Neural cell (in vitro differentiated cells): ENCODE measurements at regions not wholly inside any gene's neighbourhood (a gene's known extent, or its start where the extent isn't known, plus 50 kb on each side); places are given as distances from the start of the nearest gene placed in this dataset.

Source experiments
- H2AFZ ChIP-seq: fragments of 200-600, 300-800 bp; sonication (generic), shearing (Covaris generic); 2 replicates; pipeline ENCODE4 v1.6.0; 2014; ENCODE audit warnings: low read depth, mild to moderate bottlenecking, antibody characterized with exemption, low read length, moderate library complexity
- H3F3A ChIP-seq: fragments of 200-600 bp; shearing (Covaris generic); 2 replicates; pipeline ENCODE4 v1.6.1; 2016; ENCODE audit warnings: mild to moderate bottlenecking, moderate library complexity, mixed read lengths, antibody characterized with exemption, low read length; ENCODE audit not compliant: insufficient read depth, poor library complexity, severe bottlenecking
- H3K27ac ChIP-seq: fragments of 200-600, 300-800 bp; sonication (generic), shearing (Covaris generic); 2 replicates; pipeline ENCODE4 v1.5.1; 2014; ENCODE audit warnings: mild to moderate bottlenecking, low read length, moderate library complexity
- H3K27me3 ChIP-seq: fragments of 300-800, 200-600 bp; sonication (generic), shearing (Covaris generic); 2 replicates; pipeline ENCODE4 v1.6.0; 2014; ENCODE audit warnings: mild to moderate bottlenecking, low read depth, low read length, moderate library complexity; ENCODE audit not compliant: insufficient read depth
- H3K36me3 ChIP-seq: fragments of 300-800, 200-600 bp; sonication (generic), shearing (Covaris generic); 2 replicates; pipeline ENCODE4 v1.5.1; 2014; ENCODE audit warnings: mild to moderate bottlenecking, antibody characterized with exemption, low read length, moderate library complexity; ENCODE audit not compliant: insufficient read depth
- H3K4me2 ChIP-seq: fragments of 300-800, 200-600 bp; sonication (generic), shearing (Covaris generic); 2 replicates; pipeline ENCODE4 v1.6.0; 2014; ENCODE audit warnings: mild to moderate bottlenecking, low read length
- H3K4me3 ChIP-seq: fragments of 300-800, 200-600 bp; sonication (generic), shearing (Covaris generic); 2 replicates; pipeline ENCODE4 v1.5.1; 2014; ENCODE audit warnings: mild to moderate bottlenecking, low read length, moderate library complexity
- H3K79me2 ChIP-seq: fragments of 200-600 bp; shearing (Covaris generic); replicated peaks from 2 replicates; pipeline ENCODE4 v1.6.0; 2014; ENCODE audit warnings: mild to moderate bottlenecking, low read length, moderate library complexity; ENCODE audit not compliant: insufficient read depth
- H3K9ac ChIP-seq: fragments of 300-800, 200-600 bp; sonication (generic), shearing (Covaris generic); 2 replicates; pipeline ENCODE4 v1.6.1; 2016; ENCODE audit warnings: mild to moderate bottlenecking, low read length, mixed read lengths
- H3K9me2 ChIP-seq: fragments of 200-600 bp; shearing (Covaris generic); 2 replicates; pipeline ENCODE4 v1.6.1; 2016; ENCODE audit warnings: mild to moderate bottlenecking, low read length, mixed read lengths; ENCODE audit not compliant: insufficient read depth
- H3K9me3 ChIP-seq: fragments of 200-600, 300-800 bp; sonication (generic), shearing (Covaris generic); 2 replicates; pipeline ENCODE4 v1.6.1; 2016; ENCODE audit warnings: mild to moderate bottlenecking, mixed run types, low read length, moderate library complexity, mixed read lengths
- H4K20me1 ChIP-seq: fragments of 200-600 bp; shearing (Covaris generic); 2 replicates; pipeline ENCODE4 v1.6.1; 2016; ENCODE audit warnings: mild to moderate bottlenecking, mixed run types; ENCODE audit not compliant: insufficient read depth
- EP300 ChIP-seq: fragments of 450-650 bp; conservative IDR thresholded peaks from 2 replicates; pipeline ENCODE4 v1.6.1; 2014; ENCODE audit warnings: antibody characterized with exemption, mild to moderate bottlenecking, moderate library complexity; ENCODE audit not compliant: poor library complexity, severe bottlenecking
- EZH2 ChIP-seq: fragments of 200-600, 300-800 bp; shearing (Covaris generic), sonication (generic); IDR thresholded peaks from 2 replicates; pipeline ENCODE4 v1.6.1; 2014; ENCODE audit warnings: antibody characterized with exemption, low read length, borderline replicate concordance, mild to moderate bottlenecking; ENCODE audit not compliant: insufficient read depth, poor library complexity, severe bottlenecking
- MXI1 ChIP-seq: fragments of 450-650 bp; conservative IDR thresholded peaks from 2 replicates; pipeline ENCODE4 v1.6.1; 2014; ENCODE audit warnings: antibody characterized with exemption, mild to moderate bottlenecking; ENCODE audit not compliant: poor library complexity, severe bottlenecking
- POLR2AphosphoS5 ChIP-seq: IDR thresholded peaks from 2 replicates; pipeline ENCODE4 v1.6.1; 2012
- RAD21 ChIP-seq: fragments of 450-650 bp; conservative IDR thresholded peaks from 2 replicates; pipeline ENCODE4 v1.6.1; 2014; ENCODE audit warnings: antibody characterized with exemption, mild to moderate bottlenecking, moderate library complexity
- SMC3 ChIP-seq: fragments of 450-650 bp; conservative IDR thresholded peaks from 2 replicates; pipeline ENCODE4 v1.6.1; 2014; ENCODE audit warnings: antibody characterized with exemption, mild to moderate bottlenecking, moderate library complexity; ENCODE audit not compliant: poor library complexity
- TAF1 ChIP-seq: IDR thresholded peaks from 2 replicates; pipeline ENCODE4 v1.6.1; 2012; ENCODE audit warnings: low read depth
- TF ChIP-seq, protein P1 (sequence below): IDR thresholded peaks from 2 replicates; pipeline ENCODE4 v1.6.1; 2012; ENCODE audit warnings: borderline replicate concordance
- TF ChIP-seq, protein P2 (sequence below): fragments of 450-650 bp; IDR thresholded peaks from 2 replicates; pipeline ENCODE4 v1.5.1; 2014; ENCODE audit warnings: antibody characterized with exemption, mild to moderate bottlenecking, moderate library complexity; ENCODE audit not compliant: poor library complexity, severe bottlenecking

DNA sequence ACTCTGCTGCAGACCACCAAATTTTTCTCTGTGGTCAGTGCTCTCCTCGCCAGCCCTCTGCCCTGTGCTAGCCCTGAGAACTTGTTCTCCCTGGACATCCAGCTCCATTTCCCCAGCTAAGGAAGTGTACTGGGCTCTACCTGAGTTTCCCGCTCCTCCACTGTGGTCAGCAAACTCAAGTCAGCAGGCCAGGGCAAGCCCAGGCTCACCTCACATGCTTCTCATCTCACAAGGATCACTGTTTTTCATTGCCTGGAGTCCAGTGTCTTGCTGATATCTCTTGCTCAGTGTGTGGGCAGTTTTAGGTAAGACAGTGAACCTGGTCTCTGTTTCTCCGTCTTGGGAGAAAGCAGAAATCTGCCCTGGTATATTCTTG lies 201.4 kb downstream of the FOXO1 start:
- Histone ChIP-seq H3K79me2 (no peaks in the 10 kb centered on the region), H3K9me2 (no peaks in the 10 kb centered on the region), H3F3A (no peaks in the 10 kb centered on the region), H3K36me3 (no peaks in the 10 kb centered on the region), H3K27ac (no peak overlapping the region), H3K9me3 (no peaks in the 10 kb centered on the region), H3K4me2 (no peak overlapping the region), H2AFZ (no peak overlapping the region), H3K9ac (no peak overlapping the region), H3K4me3 (no peak overlapping the region), H3K27me3 (no peaks in the 10 kb centered on the region), H4K20me1 (no peaks in the 10 kb centered on the region)
- TF ChIP-seq MXI1 (no peak), RAD21 (no peak), TAF1 (no peak), EZH2 (no peak), POLR2AphosphoS5 (no peak), EP300 (no peak), SMC3 (no peak)
- TF ChIP-seq, protein P1, sequence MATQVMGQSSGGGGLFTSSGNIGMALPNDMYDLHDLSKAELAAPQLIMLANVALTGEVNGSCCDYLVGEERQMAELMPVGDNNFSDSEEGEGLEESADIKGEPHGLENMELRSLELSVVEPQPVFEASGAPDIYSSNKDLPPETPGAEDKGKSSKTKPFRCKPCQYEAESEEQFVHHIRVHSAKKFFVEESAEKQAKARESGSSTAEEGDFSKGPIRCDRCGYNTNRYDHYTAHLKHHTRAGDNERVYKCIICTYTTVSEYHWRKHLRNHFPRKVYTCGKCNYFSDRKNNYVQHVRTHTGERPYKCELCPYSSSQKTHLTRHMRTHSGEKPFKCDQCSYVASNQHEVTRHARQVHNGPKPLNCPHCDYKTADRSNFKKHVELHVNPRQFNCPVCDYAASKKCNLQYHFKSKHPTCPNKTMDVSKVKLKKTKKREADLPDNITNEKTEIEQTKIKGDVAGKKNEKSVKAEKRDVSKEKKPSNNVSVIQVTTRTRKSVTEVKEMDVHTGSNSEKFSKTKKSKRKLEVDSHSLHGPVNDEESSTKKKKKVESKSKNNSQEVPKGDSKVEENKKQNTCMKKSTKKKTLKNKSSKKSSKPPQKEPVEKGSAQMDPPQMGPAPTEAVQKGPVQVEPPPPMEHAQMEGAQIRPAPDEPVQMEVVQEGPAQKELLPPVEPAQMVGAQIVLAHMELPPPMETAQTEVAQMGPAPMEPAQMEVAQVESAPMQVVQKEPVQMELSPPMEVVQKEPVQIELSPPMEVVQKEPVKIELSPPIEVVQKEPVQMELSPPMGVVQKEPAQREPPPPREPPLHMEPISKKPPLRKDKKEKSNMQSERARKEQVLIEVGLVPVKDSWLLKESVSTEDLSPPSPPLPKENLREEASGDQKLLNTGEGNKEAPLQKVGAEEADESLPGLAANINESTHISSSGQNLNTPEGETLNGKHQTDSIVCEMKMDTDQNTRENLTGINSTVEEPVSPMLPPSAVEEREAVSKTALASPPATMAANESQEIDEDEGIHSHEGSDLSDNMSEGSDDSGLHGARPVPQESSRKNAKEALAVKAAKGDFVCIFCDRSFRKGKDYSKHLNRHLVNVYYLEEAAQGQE = no peak
- TF ChIP-seq, protein P2, sequence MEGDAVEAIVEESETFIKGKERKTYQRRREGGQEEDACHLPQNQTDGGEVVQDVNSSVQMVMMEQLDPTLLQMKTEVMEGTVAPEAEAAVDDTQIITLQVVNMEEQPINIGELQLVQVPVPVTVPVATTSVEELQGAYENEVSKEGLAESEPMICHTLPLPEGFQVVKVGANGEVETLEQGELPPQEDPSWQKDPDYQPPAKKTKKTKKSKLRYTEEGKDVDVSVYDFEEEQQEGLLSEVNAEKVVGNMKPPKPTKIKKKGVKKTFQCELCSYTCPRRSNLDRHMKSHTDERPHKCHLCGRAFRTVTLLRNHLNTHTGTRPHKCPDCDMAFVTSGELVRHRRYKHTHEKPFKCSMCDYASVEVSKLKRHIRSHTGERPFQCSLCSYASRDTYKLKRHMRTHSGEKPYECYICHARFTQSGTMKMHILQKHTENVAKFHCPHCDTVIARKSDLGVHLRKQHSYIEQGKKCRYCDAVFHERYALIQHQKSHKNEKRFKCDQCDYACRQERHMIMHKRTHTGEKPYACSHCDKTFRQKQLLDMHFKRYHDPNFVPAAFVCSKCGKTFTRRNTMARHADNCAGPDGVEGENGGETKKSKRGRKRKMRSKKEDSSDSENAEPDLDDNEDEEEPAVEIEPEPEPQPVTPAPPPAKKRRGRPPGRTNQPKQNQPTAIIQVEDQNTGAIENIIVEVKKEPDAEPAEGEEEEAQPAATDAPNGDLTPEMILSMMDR = no peak

DNA sequence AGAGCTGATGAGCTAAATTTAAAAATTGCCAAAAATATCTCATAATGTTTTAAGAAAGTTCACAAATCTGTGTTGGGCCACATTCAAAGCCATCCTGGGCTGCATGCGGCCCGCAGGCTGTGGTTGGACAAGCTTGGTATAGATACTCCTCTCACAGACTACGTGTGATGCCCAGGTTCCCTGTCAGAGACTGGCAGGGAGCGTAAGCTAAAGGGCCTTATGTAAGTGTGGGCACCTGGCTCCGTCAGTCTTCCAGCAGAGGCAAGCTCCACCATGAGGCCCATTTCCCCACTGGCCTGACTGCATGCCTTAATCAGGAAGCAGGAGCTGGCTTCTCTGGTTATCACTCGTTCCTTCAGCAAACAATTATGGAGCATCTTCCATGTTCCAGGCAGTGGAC lies 200.2 kb downstream of the FOXO1 start:
- Histone ChIP-seq H3K79me2 (no peaks in the 10 kb centered on the region), H3K9ac (no peak overlapping the region), H3K4me2 (no peak overlapping the region), H3K9me3 (no peaks in the 10 kb centered on the region), H2AFZ (no peak overlapping the region), H3K27ac (no peak overlapping the region), H3K4me3 (no peak overlapping the region), H3K9me2 (no peaks in the 10 kb centered on the region), H3K36me3 (no peaks in the 10 kb centered on the region), H3F3A (no peaks in the 10 kb centered on the region), H4K20me1 (no peaks in the 10 kb centered on the region), H3K27me3 (no peaks in the 10 kb centered on the region)
- TF ChIP-seq, protein P2 = no peak
- TF ChIP-seq POLR2AphosphoS5 (no peak), RAD21 (no peak), EZH2 (no peak), EP300 (no peak), TAF1 (no peak), SMC3 (no peak), MXI1 (no peak)
- TF ChIP-seq, protein P1 = no peak
